UCSD-AML1 (cell line): ENCODE measurements at regions not wholly inside any gene's neighbourhood (a gene's known extent, or its start where the extent isn't known, plus 50 kb on each side); places are given as distances from the start of the nearest gene placed in this dataset.
"Not testable (repeated sequence)": the region's sequence is repeated elsewhere in the genome, so short reads cannot be mapped to it uniquely, and the experiment has no call there.

Experiments used
- DNase-seq: peaks from one replicate; lab custom pipeline; 2025; ENCODE audit not compliant: unreplicated experiment; lab: John Stamatoyannopoulos, UW

- no peak for DNase-seq
Observed at GRCh38 chr4:164536814-164537213, 217.1 kb upstream of the SMIM31 start.

GRCh38 chr4:164538097-164538496, 215.8 kb upstream of the SMIM31 start:
- DNase-seq, result no peak

GRCh38 chr4:164540987-164541386, 212.9 kb upstream of the SMIM31 start:
- DNase-seq, result no peak

GRCh38 chr4:164542431-164542830, 211.5 kb upstream of the SMIM31 start:
- no peak for DNase-seq

GRCh38 chr4:164550989-164551712, 202.8 kb upstream of the SMIM31 start:
- no peak for DNase-seq

GRCh38 chr4:164551713-164552040, 202.3 kb upstream of the SMIM31 start:
- no peak for DNase-seq

- no peak for DNase-seq
Observed at GRCh38 chr4:164571593-164572390, 182.1 kb upstream of the SMIM31 start.

- no peak for DNase-seq
Observed at GRCh38 chr4:164572877-164573279, 181.1 kb upstream of the SMIM31 start.

GRCh38 chr4:164575861-164576260, 178.1 kb upstream of the SMIM31 start:
- no peak for DNase-seq

- no peak for DNase-seq
Observed at GRCh38 chr4:164579270-164579942, 174.5 kb upstream of the SMIM31 start.

GRCh38 chr4:164591666-164592065, 162.3 kb upstream of the SMIM31 start:
- DNase-seq, result no peak

- DNase-seq, result no peak
Observed at GRCh38 chr4:164595751-164596150, 158.2 kb upstream of the SMIM31 start.

GRCh38 chr4:164596318-164596878, 157.5 kb upstream of the SMIM31 start:
- DNase-seq, result no peak

- DNase-seq, result no peak
Observed at GRCh38 chr4:164596927-164597326, 157.0 kb upstream of the SMIM31 start.

- DNase-seq, result no peak
Observed at GRCh38 chr4:164601653-164602052, 152.3 kb upstream of the SMIM31 start.

GRCh38 chr4:164605791-164606190, 148.1 kb upstream of the SMIM31 start:
- DNase-seq, result not testable (repeated sequence)

- no peak for DNase-seq
Observed at GRCh38 chr4:164606478-164606877, 147.5 kb upstream of the SMIM31 start.

- no peak for DNase-seq
Observed at GRCh38 chr4:164613256-164613655, 140.7 kb upstream of the SMIM31 start.

GRCh38 chr4:164613792-164614191, 140.1 kb upstream of the SMIM31 start:
- no peak for DNase-seq

GRCh38 chr4:164614329-164614728, 139.6 kb upstream of the SMIM31 start:
- DNase-seq, result no peak

- no peak for DNase-seq
Observed at GRCh38 chr4:164614999-164615398, 138.9 kb upstream of the SMIM31 start.

GRCh38 chr4:164615964-164616363, 138.0 kb upstream of the SMIM31 start:
- no peak for DNase-seq
